HFF-Myc (cell line): ENCODE measurements at regions not wholly inside any gene's neighbourhood (a gene's known extent, or its start where the extent isn't known, plus 50 kb on each side); places are given as distances from the start of the nearest gene placed in this dataset.

Experiments used
- DNase-seq: peaks from one replicate; pipeline ENCODE4 v3.0.0-alpha.2; 2011; ENCODE audit warnings: low read depth; ENCODE audit errors: extremely low read depth
- H3K4me3 ChIP-seq: replicated peaks from 2 replicates; pipeline ENCODE4 v1.5.1; 2011; ENCODE audit warnings: low read depth, mild to moderate bottlenecking, control low read depth, low read length
- CTCF ChIP-seq: IDR thresholded peaks from 2 replicates; pipeline ENCODE4 v1.5.1; 2012; ENCODE audit warnings: mild to moderate bottlenecking, low read depth, low read length, control low read depth; ENCODE audit errors: missing control alignments

DNA sequence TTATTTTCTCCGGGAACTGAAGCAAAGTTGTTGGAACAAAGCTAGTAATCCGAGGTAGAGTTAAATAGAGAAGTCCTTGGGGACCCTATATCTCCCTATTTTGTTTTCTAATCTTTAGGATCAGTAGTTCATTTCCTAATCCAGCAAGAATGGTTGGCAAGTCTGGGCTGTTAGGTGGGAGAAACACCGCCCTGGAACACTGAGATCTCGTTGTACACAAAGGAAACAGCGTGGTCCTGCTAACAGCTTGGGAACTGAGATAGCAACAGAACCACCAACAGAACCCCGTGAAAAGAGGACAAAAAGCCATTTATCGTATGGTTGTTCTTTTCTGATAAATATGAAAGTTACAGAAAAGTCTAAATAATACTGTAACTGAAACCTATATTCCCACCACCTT, 121.9 kb upstream of the CDC42BPA start:
- no peak overlapping the region for H3K4me3 ChIP-seq
- no peak for TF ChIP-seq CTCF
- no peak for DNase-seq

DNA sequence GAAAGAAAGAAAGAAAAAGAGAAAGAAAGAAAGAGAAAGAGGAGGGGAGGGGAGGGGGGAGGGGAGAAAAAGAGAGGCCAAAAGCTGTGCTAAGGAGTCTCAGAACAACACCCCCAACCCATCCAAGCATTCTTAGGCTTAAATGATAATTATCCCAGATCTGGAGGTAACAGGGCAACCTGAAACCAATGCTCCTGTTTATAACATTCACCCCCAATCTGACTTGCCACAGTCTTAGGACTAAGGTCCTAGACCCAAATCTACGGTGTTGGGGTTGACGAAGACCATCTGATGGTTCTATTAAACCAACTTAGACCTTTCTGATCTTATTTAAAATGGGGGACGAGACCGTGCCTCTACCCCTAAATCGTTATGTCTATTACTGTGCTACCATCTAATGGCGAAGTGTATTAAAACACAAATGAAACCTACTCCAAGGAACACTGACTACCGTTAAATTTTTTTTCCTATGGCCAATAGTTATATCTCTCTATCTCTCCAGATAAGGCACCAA, 119.3 kb upstream of the CDC42BPA start:
- DNase-seq, result no peak
- peak; percentile 14 for TF ChIP-seq CTCF
- H3K4me3 ChIP-seq, result peak overlapping the region; percentile 24; the same call in 1 of the 2 replicates

GRCh38 chr1:227434808-227435444, 116.6 kb upstream of the CDC42BPA start:
- no peak for TF ChIP-seq CTCF
- DNase-seq, result no peak

GRCh38 chr1:227433663-227434341, 115.5 kb upstream of the CDC42BPA start:
- DNase-seq, result no peak
- H3K4me3 ChIP-seq, result no peak overlapping the region
- no peak for TF ChIP-seq CTCF

More at GRCh38 chr1:227434808-227435444, 116.6 kb upstream of the CDC42BPA start:
- no peak overlapping the region for H3K4me3 ChIP-seq

DNA sequence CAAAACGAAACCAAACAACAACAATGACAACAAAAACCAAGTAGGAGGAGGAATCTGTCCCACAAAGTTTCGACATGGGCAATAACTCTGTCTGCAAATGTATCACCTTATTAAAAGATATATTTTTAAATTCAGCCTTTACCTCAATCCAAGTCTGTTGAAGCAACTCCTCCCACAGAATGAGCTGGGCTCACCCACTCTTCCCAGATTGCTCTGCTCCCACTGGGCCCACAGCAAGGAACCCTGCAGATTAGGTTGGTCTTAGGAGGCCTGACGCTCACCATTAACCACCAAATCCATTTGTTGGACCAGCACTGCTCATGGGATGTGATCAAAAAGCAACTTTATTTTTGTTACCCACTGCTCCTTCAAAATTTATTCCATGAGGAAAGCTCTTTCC, 114.7 kb upstream of the CDC42BPA start:
- no peak for TF ChIP-seq CTCF
- no peak for DNase-seq
- H3K4me3 ChIP-seq, result no peak overlapping the region

GRCh38 chr1:227432181-227432535, 113.9 kb upstream of the CDC42BPA start:
- DNase-seq, result no peak
- H3K4me3 ChIP-seq, result no peak overlapping the region
- TF ChIP-seq CTCF, result no peak
